GM12874 (cell line): ENCODE measurements at regions not wholly inside any gene's neighbourhood (a gene's known extent, or its start where the extent isn't known, plus 50 kb on each side); places are given as distances from the start of the nearest gene placed in this dataset.

ENCODE experiments used
- TF ChIP-seq, protein P1 (sequence below): IDR thresholded peaks from 2 replicates; pipeline ENCODE4 v1.5.1; 2011; ENCODE audit warnings: low read depth, mild to moderate bottlenecking, control low read depth, low read length, moderate library complexity; ENCODE audit not compliant: insufficient read depth

DNA sequence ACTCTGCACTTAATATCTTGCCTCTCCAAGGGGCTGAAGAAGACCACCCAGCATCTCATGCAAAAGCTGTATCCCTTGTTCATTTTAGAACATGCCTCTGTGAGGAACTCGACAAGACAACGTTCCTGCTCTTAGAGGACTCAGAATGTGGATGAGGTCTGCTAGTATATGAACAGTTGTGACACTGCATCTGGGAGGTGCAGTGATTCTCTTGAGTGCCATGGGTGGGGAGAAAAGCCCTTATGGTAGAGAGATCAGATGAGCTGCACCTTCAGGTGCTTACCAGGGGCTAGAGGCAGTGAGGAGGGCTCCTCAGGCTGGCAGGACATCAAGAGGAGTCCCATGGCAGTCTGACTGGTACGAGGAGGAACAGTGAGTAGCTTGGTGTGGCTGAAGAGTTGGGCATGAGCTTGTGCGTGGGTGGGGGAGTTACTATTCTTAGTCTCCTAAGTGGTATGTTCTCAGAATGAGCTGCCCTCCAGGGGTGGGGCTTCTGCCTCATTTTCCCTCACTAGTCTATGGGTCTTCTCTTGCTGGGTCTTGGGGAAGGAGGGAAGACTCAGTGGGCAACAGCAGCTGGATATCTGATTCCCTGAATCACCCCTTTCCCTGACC is 56.7 kb upstream of the ATP2B2 start:
- TF ChIP-seq, protein P1, sequence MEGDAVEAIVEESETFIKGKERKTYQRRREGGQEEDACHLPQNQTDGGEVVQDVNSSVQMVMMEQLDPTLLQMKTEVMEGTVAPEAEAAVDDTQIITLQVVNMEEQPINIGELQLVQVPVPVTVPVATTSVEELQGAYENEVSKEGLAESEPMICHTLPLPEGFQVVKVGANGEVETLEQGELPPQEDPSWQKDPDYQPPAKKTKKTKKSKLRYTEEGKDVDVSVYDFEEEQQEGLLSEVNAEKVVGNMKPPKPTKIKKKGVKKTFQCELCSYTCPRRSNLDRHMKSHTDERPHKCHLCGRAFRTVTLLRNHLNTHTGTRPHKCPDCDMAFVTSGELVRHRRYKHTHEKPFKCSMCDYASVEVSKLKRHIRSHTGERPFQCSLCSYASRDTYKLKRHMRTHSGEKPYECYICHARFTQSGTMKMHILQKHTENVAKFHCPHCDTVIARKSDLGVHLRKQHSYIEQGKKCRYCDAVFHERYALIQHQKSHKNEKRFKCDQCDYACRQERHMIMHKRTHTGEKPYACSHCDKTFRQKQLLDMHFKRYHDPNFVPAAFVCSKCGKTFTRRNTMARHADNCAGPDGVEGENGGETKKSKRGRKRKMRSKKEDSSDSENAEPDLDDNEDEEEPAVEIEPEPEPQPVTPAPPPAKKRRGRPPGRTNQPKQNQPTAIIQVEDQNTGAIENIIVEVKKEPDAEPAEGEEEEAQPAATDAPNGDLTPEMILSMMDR: no peak

DNA sequence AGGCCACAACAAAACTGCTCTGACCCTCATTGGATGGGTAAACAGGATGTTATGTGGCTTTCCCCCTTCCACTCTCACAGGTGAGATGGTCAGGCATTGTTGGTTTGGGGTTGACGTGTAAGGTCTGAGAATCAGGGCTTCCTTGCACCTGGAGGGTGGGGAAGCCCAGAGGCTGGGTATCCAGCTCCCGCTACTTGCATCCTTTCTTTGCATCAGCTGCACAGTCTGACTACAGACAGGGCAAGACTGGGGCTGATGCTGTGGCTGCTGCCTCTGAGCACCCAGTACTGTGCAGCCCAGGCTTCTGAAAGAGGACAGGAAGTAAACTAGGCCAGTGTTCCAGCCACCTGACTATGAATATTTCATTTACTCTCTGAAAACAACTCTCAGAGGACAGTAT is 58.0 kb upstream of the ATP2B2 start:
- TF ChIP-seq, protein P1: no peak

DNA sequence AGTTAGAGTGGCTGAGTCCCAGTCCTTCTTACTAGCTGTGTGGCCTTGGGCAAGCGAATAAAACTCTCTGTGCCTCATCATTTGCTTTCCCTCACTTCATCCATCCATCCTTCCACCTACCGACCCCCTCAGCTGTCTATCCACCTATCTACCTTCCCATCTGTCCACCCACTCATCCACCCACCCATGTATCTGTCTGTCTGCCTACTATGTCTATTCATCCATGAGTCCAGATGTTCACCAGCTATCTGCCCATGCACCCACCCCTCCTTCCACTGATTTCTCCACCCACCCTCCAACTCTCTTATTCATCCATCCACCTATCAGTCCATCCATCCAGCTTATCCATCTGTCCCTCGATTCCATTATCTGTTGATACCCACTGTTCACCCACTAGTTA is 60.4 kb upstream of the ATP2B2 start:
- TF ChIP-seq, protein P1: no peak

DNA sequence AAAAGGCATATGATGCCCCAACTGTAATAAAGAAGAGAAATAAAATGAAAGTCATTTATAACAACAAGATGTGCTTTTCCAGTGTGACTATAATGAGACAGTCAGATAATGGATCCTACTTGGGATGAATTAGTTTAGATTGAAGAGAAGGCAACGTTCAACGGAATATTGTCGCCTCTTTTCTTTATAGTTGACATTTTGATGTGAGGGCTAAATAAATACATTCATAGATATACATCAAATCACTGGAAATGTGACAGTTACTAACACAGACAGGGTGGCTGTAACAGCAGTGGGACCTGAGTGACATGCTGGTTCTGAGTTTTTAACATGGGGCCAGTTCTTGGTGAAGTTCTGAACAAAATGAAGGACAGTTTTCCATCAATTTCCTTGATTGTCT is 61.1 kb upstream of the ATP2B2 start:
- TF ChIP-seq, protein P1: no peak

DNA sequence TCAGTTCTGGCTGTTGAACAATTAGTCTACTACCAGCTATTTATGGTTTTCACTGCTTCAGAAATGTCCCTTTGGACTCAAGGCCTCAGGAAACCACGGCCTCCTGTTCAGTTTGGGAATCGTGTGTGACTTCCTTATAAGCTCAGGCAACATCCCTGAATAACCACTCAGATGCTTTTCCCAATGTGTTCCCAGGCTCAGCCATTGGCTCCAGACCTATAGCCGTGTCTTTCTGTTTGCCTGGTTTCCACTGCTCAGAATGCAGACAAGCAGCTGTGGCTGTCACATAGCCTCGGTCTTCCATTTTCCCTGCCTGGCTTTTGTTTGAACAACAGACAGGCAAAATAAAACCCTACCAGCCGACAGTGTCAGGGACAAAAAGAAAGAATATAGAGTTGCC is 63.2 kb upstream of the ATP2B2 start:
- TF ChIP-seq, protein P1: no peak

DNA sequence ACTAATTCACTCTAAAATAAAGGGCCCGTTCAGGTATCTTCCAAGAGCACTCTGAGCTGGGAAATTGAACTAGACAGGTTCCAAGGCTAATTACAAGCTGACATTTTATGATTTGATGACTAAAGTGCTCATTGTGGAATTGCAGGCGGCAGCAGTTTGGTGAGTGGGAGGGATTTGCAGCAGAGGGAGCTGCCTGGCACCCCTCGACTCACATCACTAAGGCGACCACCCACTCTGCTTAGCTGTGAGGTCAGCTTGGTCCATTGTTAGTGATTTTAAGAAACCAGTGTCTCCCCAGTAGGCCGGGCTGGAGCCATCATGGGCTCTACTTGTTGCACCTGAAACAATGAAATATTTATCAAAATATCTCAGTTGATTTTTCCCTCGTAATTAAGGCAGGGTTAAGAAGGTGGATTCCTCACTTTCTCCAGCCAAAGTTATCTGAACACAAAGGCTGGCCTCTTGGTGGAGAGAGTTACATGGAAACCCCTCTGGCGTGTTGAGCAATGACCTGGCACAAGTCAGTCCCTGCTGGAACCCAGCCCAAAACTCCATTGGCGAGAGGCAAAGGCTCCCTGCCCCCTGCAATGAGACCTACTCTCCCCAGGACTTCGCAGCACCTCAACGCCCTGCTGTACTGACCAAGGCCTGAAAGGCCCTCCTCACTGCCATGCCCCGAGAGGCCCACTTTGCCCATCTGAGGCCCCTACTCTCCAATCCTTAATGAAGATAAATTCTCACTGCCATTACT is 65.0 kb upstream of the ATP2B2 start:
- TF ChIP-seq, protein P1: no peak

DNA sequence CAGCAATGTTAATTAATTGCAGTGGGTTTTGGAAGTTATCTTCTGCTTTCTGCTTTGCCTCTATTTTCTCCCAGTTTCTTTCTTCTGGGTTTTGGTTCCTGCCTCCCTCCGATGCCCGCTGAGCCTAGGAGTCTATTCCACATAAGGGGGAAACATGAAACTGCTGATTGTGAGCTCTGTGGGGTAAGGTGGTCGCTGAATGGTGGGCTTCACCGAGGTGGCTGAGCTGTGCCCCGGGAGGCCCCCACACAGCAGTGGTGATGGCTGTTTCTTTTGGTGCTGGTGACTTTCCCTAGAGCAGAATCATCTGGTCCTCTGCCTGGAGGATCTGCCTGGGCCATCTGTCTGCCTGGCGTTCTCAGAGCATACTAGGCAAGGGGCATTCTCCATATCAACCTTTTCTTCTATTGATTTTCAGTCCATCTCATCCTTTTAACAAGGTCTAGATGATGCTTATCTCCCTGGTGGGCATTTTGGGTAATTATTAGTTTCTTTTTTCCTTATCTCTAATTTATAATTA is 68.8 kb upstream of the ATP2B2 start:
- TF ChIP-seq, protein P1: no peak
